HepG2 (cell line): ENCODE measurements at regions not wholly inside any gene's neighbourhood (a gene's known extent, or its start where the extent isn't known, plus 50 kb on each side); places are given as distances from the start of the nearest gene placed in this dataset.
A peak's percentile ranks its signal among the peaks of the same experiment; 100 is the strongest.

Experiments used
- ARID4A ChIP-seq: sonication (generic); formaldehyde crosslinking; IDR thresholded peaks from 2 replicates; pipeline ENCODE4 v1.5.0; 2020; ENCODE audit warnings: mild to moderate bottlenecking, missing genetic modification reagents, borderline replicate concordance
- HMGA1 ChIP-seq: sonication (generic); formaldehyde crosslinking; conservative IDR thresholded peaks from 2 replicates; pipeline ENCODE4 v1.4.0; 2020; ENCODE audit warnings: missing genetic modification reagents
- KAT8 ChIP-seq: IDR thresholded peaks from 2 replicates; pipeline ENCODE4 v1.6.1; 2016; ENCODE audit warnings: missing genetic modification reagents, missing compliant biosample characterization
- KDM3A ChIP-seq: IDR thresholded peaks from 2 replicates; pipeline ENCODE4 v1.6.1; 2018; ENCODE audit warnings: low read depth, missing compliant biosample characterization
- MAFK ChIP-seq, 2 experiments: IDR thresholded peaks in 1 of 2; conservative IDR thresholded peaks in 1 of 2; 2 replicates each; pipeline ENCODE4 v1.6.1; 2011; ENCODE audit warnings: improper control_type of control experiment in 2 of 2, low read length in 2 of 2
- MBNL3 ChIP-seq: fragments of 250-450 bp; sonication (Bioruptor Pico); conservative IDR thresholded peaks from 2 replicates; pipeline ENCODE4 v1.8.0; 2022; ENCODE audit warnings: mild to moderate bottlenecking, inconsistent platforms
- POLR2AphosphoS2 ChIP-seq: IDR thresholded peaks from 2 replicates; pipeline ENCODE4 v1.6.1; 2011; ENCODE audit warnings: low read depth, low read length, improper control_type of control experiment
- TEF ChIP-seq: sonication (generic); formaldehyde crosslinking; IDR thresholded peaks from 2 replicates; pipeline ENCODE4 v1.5.0; 2020; ENCODE audit warnings: missing genetic modification reagents
- ZFAT ChIP-seq: sonication (generic); formaldehyde crosslinking; conservative IDR thresholded peaks from 2 replicates; pipeline ENCODE4 v1.8.1; 2023; ENCODE audit warnings: missing genetic modification reagents, inconsistent platforms
- ZNF3 ChIP-seq: IDR thresholded peaks from 2 replicates; pipeline ENCODE4 v1.7.0; 2017; ENCODE audit warnings: inconsistent platforms
- ZNF496 ChIP-seq: sonication (generic); formaldehyde crosslinking; IDR thresholded peaks from 2 replicates; pipeline ENCODE4 v1.8.1; 2023; ENCODE audit warnings: mild to moderate bottlenecking, moderate library complexity, missing genetic modification reagents; ENCODE audit not compliant: insufficient replicate concordance
- ZNF567 ChIP-seq: sonication (generic); formaldehyde crosslinking; IDR thresholded peaks from 2 replicates; pipeline ENCODE4 v1.8.1; 2023; ENCODE audit warnings: mild to moderate bottlenecking, missing genetic modification reagents, borderline replicate concordance
- ZNF615 ChIP-seq: sonication (generic); formaldehyde crosslinking; IDR thresholded peaks from 2 replicates; pipeline ENCODE4 v1.5.0; 2020; ENCODE audit warnings: mild to moderate bottlenecking, missing genetic modification reagents, borderline replicate concordance
- ZNF670 ChIP-seq: sonication (generic); formaldehyde crosslinking; IDR thresholded peaks from 2 replicates; pipeline ENCODE4 v1.8.0; 2022; ENCODE audit warnings: mild to moderate bottlenecking, missing genetic modification reagents, borderline replicate concordance
- ZNF878 ChIP-seq: sonication (generic); formaldehyde crosslinking; IDR thresholded peaks from 2 replicates; pipeline ENCODE4 v1.8.1; 2023; ENCODE audit warnings: mild to moderate bottlenecking, missing genetic modification reagents, moderate library complexity
- TF ChIP-seq, protein P1 (sequence below): sonication (generic); formaldehyde crosslinking; IDR thresholded peaks from 2 replicates; pipeline ENCODE4 v1.4.0; 2020; ENCODE audit warnings: mild to moderate bottlenecking, low read depth, missing genetic modification reagents
- TF ChIP-seq, protein P2 (sequence below): sonication (generic); formaldehyde crosslinking; IDR thresholded peaks from 2 replicates; pipeline ENCODE4 v1.5.0; 2020; ENCODE audit warnings: missing genetic modification reagents
- TF ChIP-seq, protein P3 (sequence below): sonication (generic); formaldehyde crosslinking; IDR thresholded peaks from 2 replicates; pipeline ENCODE4 v1.4.0; 2020; ENCODE audit warnings: missing genetic modification reagents

DNA sequence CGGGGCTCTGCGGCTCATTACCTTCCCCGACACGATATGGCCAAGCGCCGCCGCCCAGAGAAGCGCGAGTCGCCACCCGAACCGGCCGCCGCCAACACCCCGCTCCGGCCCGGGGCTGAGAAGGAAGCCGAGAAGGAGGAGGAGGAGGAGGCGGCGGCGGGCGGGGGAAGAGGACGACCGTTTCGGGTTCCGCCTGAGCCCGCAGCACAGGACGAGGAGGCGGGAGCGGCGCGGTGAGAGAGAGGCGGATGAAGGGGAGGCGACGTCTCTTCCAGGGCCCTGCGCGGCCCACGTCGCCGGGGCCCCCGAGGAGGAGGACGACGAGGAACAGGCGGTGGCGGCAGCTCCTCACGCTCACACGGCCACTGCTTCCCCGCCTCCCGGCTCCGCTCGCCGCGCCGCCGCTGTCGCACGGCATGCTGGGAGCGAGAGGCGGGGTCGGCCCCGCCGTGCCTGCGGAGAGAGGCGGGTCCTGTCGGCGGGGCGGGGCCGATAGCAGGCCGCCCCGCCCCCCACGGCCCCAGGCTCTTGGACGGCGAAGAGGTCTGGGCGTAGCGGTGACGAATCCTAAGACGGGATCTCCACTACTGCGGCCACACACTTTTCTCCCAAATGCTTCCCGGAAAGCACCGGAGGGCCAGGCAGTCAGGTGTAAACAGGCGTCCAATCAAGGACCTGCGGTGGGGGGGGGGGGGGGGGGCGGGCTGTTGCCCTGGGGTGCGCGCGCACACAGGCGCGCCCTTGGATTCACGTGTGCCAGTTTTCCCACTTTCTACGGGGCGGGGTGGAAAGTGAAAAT is 97.3 kb upstream of the METTL9 start (continued):
- TF ChIP-seq ZNF878 (CRISPR knock-in tag) (no peak), MBNL3 (CRISPR knock-in tag) (no peak), KDM3A (peak; percentile 94), ZNF670 (CRISPR knock-in tag) (peak; percentile 78; the same call in 1 of the 2 replicates), POLR2AphosphoS2 (peak; percentile 91; the same call in 1 of the 2 replicates), ZNF615 (CRISPR knock-in tag) (no peak), ARID4A (peak; percentile 95), MAFK (conservative IDR thresholded peaks at IDR 0.05 in 1 of 2, IDR thresholded peaks at IDR 0.05 in 1 of 2; ENCODE audit: low read length in 2 of 2) (no peak), HMGA1 (CRISPR knock-in tag) (no peak), ZNF567 (peak; percentile 80; the same call in 1 of the 2 replicates), KAT8 (CRISPR knock-in tag) (peak; percentile 89), ZFAT (CRISPR knock-in tag) (peak; percentile 41; the same call in 1 of the 2 replicates), ZNF3 (CRISPR knock-in tag) (no peak), ZNF496 (CRISPR knock-in tag) (no peak), TEF (CRISPR knock-in tag) (peak; percentile 93)
- TF ChIP-seq, protein P1, sequence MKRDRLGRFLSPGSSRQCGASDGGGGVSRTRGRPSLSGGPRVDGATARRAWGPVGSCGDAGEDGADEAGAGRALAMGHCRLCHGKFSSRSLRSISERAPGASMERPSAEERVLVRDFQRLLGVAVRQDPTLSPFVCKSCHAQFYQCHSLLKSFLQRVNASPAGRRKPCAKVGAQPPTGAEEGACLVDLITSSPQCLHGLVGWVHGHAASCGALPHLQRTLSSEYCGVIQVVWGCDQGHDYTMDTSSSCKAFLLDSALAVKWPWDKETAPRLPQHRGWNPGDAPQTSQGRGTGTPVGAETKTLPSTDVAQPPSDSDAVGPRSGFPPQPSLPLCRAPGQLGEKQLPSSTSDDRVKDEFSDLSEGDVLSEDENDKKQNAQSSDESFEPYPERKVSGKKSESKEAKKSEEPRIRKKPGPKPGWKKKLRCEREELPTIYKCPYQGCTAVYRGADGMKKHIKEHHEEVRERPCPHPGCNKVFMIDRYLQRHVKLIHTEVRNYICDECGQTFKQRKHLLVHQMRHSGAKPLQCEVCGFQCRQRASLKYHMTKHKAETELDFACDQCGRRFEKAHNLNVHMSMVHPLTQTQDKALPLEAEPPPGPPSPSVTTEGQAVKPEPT (CRISPR knock-in tag), result peak; percentile 73; the same call in 1 of the 2 replicates
- TF ChIP-seq, protein P2, sequence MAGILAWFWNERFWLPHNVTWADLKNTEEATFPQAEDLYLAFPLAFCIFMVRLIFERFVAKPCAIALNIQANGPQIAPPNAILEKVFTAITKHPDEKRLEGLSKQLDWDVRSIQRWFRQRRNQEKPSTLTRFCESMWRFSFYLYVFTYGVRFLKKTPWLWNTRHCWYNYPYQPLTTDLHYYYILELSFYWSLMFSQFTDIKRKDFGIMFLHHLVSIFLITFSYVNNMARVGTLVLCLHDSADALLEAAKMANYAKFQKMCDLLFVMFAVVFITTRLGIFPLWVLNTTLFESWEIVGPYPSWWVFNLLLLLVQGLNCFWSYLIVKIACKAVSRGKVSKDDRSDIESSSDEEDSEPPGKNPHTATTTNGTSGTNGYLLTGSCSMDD (CRISPR knock-in tag), result peak; percentile 81; the same call in 1 of the 2 replicates
- TF ChIP-seq, protein P3, sequence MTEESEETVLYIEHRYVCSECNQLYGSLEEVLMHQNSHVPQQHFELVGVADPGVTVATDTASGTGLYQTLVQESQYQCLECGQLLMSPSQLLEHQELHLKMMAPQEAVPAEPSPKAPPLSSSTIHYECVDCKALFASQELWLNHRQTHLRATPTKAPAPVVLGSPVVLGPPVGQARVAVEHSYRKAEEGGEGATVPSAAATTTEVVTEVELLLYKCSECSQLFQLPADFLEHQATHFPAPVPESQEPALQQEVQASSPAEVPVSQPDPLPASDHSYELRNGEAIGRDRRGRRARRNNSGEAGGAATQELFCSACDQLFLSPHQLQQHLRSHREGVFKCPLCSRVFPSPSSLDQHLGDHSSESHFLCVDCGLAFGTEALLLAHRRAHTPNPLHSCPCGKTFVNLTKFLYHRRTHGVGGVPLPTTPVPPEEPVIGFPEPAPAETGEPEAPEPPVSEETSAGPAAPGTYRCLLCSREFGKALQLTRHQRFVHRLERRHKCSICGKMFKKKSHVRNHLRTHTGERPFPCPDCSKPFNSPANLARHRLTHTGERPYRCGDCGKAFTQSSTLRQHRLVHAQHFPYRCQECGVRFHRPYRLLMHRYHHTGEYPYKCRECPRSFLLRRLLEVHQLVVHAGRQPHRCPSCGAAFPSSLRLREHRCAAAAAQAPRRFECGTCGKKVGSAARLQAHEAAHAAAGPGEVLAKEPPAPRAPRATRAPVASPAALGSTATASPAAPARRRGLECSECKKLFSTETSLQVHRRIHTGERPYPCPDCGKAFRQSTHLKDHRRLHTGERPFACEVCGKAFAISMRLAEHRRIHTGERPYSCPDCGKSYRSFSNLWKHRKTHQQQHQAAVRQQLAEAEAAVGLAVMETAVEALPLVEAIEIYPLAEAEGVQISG, result peak; percentile 92
